A673 (cell line): ENCODE measurements at regions not wholly inside any gene's neighbourhood (a gene's known extent, or its start where the extent isn't known, plus 50 kb on each side); places are given as distances from the start of the nearest gene placed in this dataset.

Experiments
- EZH2 ChIP-seq: fragments of 200-600 bp; sonication (generic); IDR thresholded peaks from 2 replicates; pipeline ENCODE4 v1.6.1; 2017; ENCODE audit warnings: borderline replicate concordance, low read depth, mild to moderate bottlenecking, mixed read lengths, antibody characterized with exemption, low read length; ENCODE audit not compliant: poor library complexity, severe bottlenecking
- TF ChIP-seq, protein P1 (sequence below): fragments of 300-800, 200-600 bp; sonication (generic); conservative IDR thresholded peaks from 2 replicates; pipeline ENCODE4 v1.5.1; 2017; ENCODE audit warnings: low read depth, mild to moderate bottlenecking, antibody characterized with exemption, low read length, moderate library complexity, mixed read lengths

GRCh38 chr10:126731610-126731990, 61.1 kb upstream of the C10orf90 start:
- TF ChIP-seq, protein P1, sequence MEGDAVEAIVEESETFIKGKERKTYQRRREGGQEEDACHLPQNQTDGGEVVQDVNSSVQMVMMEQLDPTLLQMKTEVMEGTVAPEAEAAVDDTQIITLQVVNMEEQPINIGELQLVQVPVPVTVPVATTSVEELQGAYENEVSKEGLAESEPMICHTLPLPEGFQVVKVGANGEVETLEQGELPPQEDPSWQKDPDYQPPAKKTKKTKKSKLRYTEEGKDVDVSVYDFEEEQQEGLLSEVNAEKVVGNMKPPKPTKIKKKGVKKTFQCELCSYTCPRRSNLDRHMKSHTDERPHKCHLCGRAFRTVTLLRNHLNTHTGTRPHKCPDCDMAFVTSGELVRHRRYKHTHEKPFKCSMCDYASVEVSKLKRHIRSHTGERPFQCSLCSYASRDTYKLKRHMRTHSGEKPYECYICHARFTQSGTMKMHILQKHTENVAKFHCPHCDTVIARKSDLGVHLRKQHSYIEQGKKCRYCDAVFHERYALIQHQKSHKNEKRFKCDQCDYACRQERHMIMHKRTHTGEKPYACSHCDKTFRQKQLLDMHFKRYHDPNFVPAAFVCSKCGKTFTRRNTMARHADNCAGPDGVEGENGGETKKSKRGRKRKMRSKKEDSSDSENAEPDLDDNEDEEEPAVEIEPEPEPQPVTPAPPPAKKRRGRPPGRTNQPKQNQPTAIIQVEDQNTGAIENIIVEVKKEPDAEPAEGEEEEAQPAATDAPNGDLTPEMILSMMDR, result no peak
- no peak for TF ChIP-seq EZH2
